GM18907 (cell line): ENCODE measurements at regions not wholly inside any gene's neighbourhood (a gene's known extent, or its start where the extent isn't known, plus 50 kb on each side); places are given as distances from the start of the nearest gene placed in this dataset.
A peak's percentile ranks its signal among the peaks of the same experiment; 100 is the strongest.

Source experiments
- ATAC-seq: cut with Tn5 transposase; IDR thresholded peaks from one replicate; pipeline ENCODE4 v1.9.1; 2021; ENCODE audit warnings: mild to moderate bottlenecking, moderate library complexity; ENCODE audit not compliant: unreplicated experiment

DNA sequence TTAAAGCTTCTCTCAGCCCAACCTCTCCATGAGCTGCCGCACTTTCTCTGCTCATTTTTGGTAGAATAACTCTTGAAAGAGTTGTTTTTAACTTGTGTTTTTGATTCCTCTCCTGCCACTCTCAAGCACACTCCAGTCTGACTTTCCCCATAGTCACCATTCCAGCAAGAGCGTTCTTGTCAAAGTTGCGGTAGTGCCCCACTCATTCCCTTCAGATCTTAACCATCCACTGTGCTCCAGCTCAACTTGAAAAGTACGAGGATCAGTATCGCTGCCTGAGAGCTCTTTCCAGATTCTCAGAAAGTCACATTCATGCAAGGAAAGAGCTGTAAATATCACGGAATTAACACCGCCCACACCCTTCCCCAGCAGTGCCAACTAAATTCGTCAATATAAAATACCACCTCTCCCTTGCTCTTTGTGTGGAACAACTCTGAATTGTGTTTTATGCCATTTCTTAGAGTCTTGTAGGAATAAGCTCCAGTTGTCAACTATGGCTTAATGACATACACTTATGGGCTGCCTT, 59.7 kb upstream of the IL15 start:
- ATAC-seq = no peak

DNA sequence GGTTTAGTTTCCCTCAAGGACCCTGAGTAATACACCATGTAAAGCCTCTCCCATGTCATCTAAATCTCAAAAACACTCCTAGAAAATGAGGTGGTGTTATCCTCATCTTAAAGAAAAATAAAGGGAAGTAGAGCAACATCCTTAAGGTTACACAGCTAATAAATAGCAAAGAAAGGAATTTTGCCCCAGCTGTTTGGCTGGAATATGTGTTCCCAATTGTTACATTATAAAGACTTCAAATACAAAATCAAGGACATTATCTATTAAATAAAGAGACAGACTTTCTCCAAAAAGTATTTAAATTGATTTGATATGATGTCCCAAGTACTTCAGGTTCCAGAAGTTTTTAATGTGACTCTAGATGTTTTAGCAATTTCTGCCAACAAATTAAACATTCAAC, 57.9 kb upstream of the IL15 start:
- no peak for ATAC-seq

DNA sequence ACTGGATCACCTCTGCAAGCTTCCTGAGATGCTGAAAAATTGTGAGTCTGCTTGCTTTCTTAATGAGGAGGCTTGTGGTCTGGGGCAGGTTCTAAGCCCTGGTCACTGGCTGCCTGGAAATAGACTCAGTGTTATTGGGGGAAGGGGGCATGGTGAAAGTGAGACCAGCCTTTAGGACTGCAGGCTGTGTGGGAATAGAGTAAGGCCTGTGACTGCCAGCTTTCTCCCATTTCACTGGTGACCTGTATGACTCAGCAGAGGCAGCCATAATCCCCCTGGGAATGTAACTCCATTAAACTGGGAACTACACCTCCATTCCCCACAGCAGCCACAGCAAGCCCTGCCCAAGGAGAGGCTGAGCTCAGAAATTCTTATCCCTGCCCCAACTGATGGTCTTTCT, 55.9 kb upstream of the IL15 start:
- ATAC-seq = peak; percentile 53
